GM12878 (cell line): ENCODE measurements at regions not wholly inside any gene's neighbourhood (a gene's known extent, or its start where the extent isn't known, plus 50 kb on each side); places are given as distances from the start of the nearest gene placed in this dataset.

Source experiments
- ATAC-seq: fragments of 200-7000 bp; cut with Tn5 transposase; 3 replicates; pipeline ENCODE4 v1.9.1; 2020; ENCODE audit warnings: mild to moderate bottlenecking, moderate library complexity
- BruUV-seq: library from RNA; stranded (reverse); fragments of 400-500 nt; replicated peaks from 2 replicates; lab custom pipeline; 2021; lab: Mats Ljungman, UMichigan
- CTCF ChIA-PET: fragments of 300-600 bp; sonication (Branson Sonifier 250); formaldehyde crosslinking; extraction: SDS; loops from one replicate; lab custom pipeline; 2021; ENCODE audit warnings: inconsistent platforms; lab: Yijun Ruan, JAX
- POLR2A ChIA-PET: fragments of 350-600 bp; formaldehyde crosslinking; extraction: SDS; loops from one replicate; lab custom pipeline; 2021; ENCODE audit warnings: inconsistent platforms; lab: Charles Lee
- RAD21 ChIA-PET: fragments of 300-600 bp; sonication (Branson Sonifier 250); formaldehyde crosslinking; loops from one replicate; lab custom pipeline; 2023; ENCODE audit warnings: antibody characterized with exemption; ENCODE audit not compliant: unreplicated experiment; lab: Charles Lee
- SMC1A ChIA-PET: fragments of 300-600 bp; sonication (Branson Sonifier 250); formaldehyde crosslinking; loops from one replicate; lab custom pipeline; 2023; ENCODE audit not compliant: unreplicated experiment, uncharacterized antibody; lab: Charles Lee
- DNase-seq: peaks from one replicate; pipeline ENCODE4 v3.0.0-alpha.2; 2011; ENCODE audit warnings: low read depth, low spot score
- FAIRE-seq: peaks from 3 replicates; lab custom pipeline; 2011; peaks lifted over from hg19 to GRCh38; lab: Jason Lieb, UNC
- H2AFZ ChIP-seq: 2 replicates; pipeline ENCODE4 v1.6.0; 2011; ENCODE audit warnings: low read depth, low read length, control low read depth; ENCODE audit not compliant: control insufficient read depth
- H3K27ac ChIP-seq: 2 replicates; pipeline ENCODE4 v1.5.1; 2011; ENCODE audit warnings: control low read depth; ENCODE audit not compliant: control insufficient read depth, insufficient read depth
- H3K27me3 ChIP-seq, 2 experiments: replicated peaks in 1 of 2; 2 replicates each; pipeline versions ENCODE4 v1.6.0 to v1.6.1; 2011; ENCODE audit warnings: low read length in 1 of 2; ENCODE audit not compliant: control insufficient read depth in 2 of 2, insufficient read depth in 2 of 2
- H3K36me3 ChIP-seq, 2 experiments: 2 replicates each; pipeline ENCODE4 v1.5.1; 2011; ENCODE audit warnings: low read length in 1 of 2; ENCODE audit not compliant: control insufficient read depth in 2 of 2, insufficient read depth in 2 of 2
- H3K4me1 ChIP-seq: 2 replicates; pipeline ENCODE4 v1.6.1; 2011; ENCODE audit warnings: mild to moderate bottlenecking, low read length, moderate library complexity, mixed read lengths; ENCODE audit not compliant: control insufficient read depth, insufficient read depth
- H3K4me2 ChIP-seq: 2 replicates; pipeline ENCODE4 v1.6.0; 2011; ENCODE audit warnings: control low read depth; ENCODE audit not compliant: control insufficient read depth, insufficient read depth
- H3K4me3 ChIP-seq: fragments of 200-600 bp; sonication (generic); 2 replicates; pipeline ENCODE4 v1.5.1; 2016
- H3K79me2 ChIP-seq: 2 replicates; pipeline ENCODE4 v1.6.0; 2011; ENCODE audit warnings: low read length; ENCODE audit not compliant: control insufficient read depth, insufficient read depth
- H3K9ac ChIP-seq: 2 replicates; pipeline ENCODE4 v1.8.0; 2011; ENCODE audit warnings: low read length, control low read depth, mixed read lengths; ENCODE audit not compliant: control insufficient read depth, insufficient read depth
- H3K9me3 ChIP-seq: replicated peaks from 3 replicates; pipeline ENCODE4 v1.5.1; 2011; ENCODE audit warnings: mild to moderate bottlenecking, low read length; ENCODE audit not compliant: control insufficient read depth, insufficient read depth
- H4K20me1 ChIP-seq: 2 replicates; pipeline ENCODE4 v1.6.0; 2011; ENCODE audit not compliant: control insufficient read depth, insufficient read depth
- EED ChIP-seq: sonication (generic); IDR thresholded peaks from 2 replicates; pipeline ENCODE4 v1.6.1; 2016; ENCODE audit warnings: antibody characterized with exemption, low read depth
- GABPA ChIP-seq: IDR thresholded peaks from 2 replicates; pipeline ENCODE4 v1.6.1; 2014; ENCODE audit warnings: antibody characterized with exemption, low read depth, mild to moderate bottlenecking, inconsistent platforms
- IRF3 ChIP-seq: fragments of 450-650 bp; IDR thresholded peaks from 2 replicates; pipeline ENCODE4 v1.6.1; 2014; ENCODE audit warnings: mild to moderate bottlenecking
- NFXL1 ChIP-seq: fragments of 450-650 bp; IDR thresholded peaks from 2 replicates; pipeline ENCODE4 v1.6.1; 2017; ENCODE audit warnings: antibody characterized with exemption, mild to moderate bottlenecking, borderline replicate concordance
- PKNOX1 ChIP-seq: fragments of 450-650 bp; IDR thresholded peaks from 2 replicates; pipeline ENCODE4 v1.6.1; 2016; ENCODE audit warnings: mild to moderate bottlenecking
- SPI1 ChIP-seq: IDR thresholded peaks from 2 replicates; pipeline ENCODE4 v1.6.1; 2011; ENCODE audit warnings: low read depth, mild to moderate bottlenecking, low read length, moderate library complexity, borderline replicate concordance; ENCODE audit not compliant: insufficient read depth
- TCF7 ChIP-seq: IDR thresholded peaks from 2 replicates; pipeline ENCODE4 v1.6.1; 2014; ENCODE audit warnings: antibody characterized with exemption, borderline replicate concordance
- YBX1 ChIP-seq: fragments of 450-650 bp; IDR thresholded peaks from 2 replicates; pipeline ENCODE4 v1.6.1; 2016; ENCODE audit warnings: antibody characterized with exemption
- ZBTB4 ChIP-seq: fragments of 450-650 bp; formaldehyde crosslinking; IDR thresholded peaks from 2 replicates; pipeline ENCODE4 v1.4.0; 2022; ENCODE audit warnings: mild to moderate bottlenecking, moderate library complexity
- ZNF24 ChIP-seq: fragments of 450-650 bp; IDR thresholded peaks from 2 replicates; pipeline ENCODE4 v1.6.1; 2017; ENCODE audit warnings: antibody characterized with exemption, mild to moderate bottlenecking
- WGBS: methylation state at CpG from one replicate; pipeline ENCODE4 v1.1.6; 2016; ENCODE audit warnings: low lambda C conversion rate; ENCODE audit not compliant: insufficient replicate concordance, insufficient coverage; ENCODE audit errors: missing lambda C conversion rate; 5-methylcytosine and 5-hydroxymethylcytosine counted together
- in situ Hi-C: fragments of 300-500 bp; cut with MboI; formaldehyde crosslinking; loops from 9 replicates; pipeline ENCODE4 v1.14.3; 2018; ENCODE audit warnings: mixed read lengths
- intact Hi-C: fragments of 100-400 bp; cut with micrococcal nuclease; formaldehyde crosslinking; loops from one replicate; pipeline ENCODE4 v1.14.2; 2022; ENCODE audit not compliant: unreplicated experiment
- TF ChIP-seq, protein P1 (sequence below): IDR thresholded peaks from 2 replicates; pipeline ENCODE4 v1.6.1; 2011; ENCODE audit warnings: low read depth, low read length, improper control_type of control experiment, borderline replicate concordance
- TF ChIP-seq, protein P2 (sequence below): fragments of 450-650 bp; IDR thresholded peaks from 2 replicates; pipeline ENCODE4 v1.6.1; 2017; ENCODE audit warnings: mild to moderate bottlenecking, low read depth, inconsistent platforms; ENCODE audit not compliant: poor library complexity, severe bottlenecking

GRCh38 chr2:64238799-64239198, 94.6 kb upstream of the PELI1 start:
- H3K27ac ChIP-seq: no peak overlapping the region
- no TSS peak for BruUV-seq
- intact Hi-C loops (no loop called here), in situ Hi-C loops (no loop called here)
- no peak overlapping the region for H3K9ac ChIP-seq
- ATAC-seq (no peak), DNase-seq (no peak), FAIRE-seq (no peak)
- no peak overlapping the region for H2AFZ ChIP-seq
- H3K4me3 ChIP-seq: no peak overlapping the region
- no peaks in the 10 kb centered on the region for H4K20me1 ChIP-seq
- peaks cover 0 to 3% of the 10 kb centered on the region in 2 experiments; a peak in 1 of 4 replicates for H3K36me3 ChIP-seq
- RAD21 ChIA-PET: no interaction called here
- H3K79me2 ChIP-seq: no peaks in the 10 kb centered on the region
- POLR2A ChIA-PET: interaction anchor here (1.2 kb wide), 1 partner anchor 59 kb away, joined by 3 read pairs; no protein-coding TSS in a partner anchor
- H3K27me3 ChIP-seq: no peaks in the 10 kb centered on the region
- H3K4me1 ChIP-seq: peaks cover 3% of the 10 kb centered on the region; the same call in 1 of the 2 replicates
- SMC1A ChIA-PET: interaction anchor here (0.9 to 2.1 kb wide), 5 partner anchors 10 to 73 kb away, joined by 3 to 8 read pairs (median 4); no protein-coding TSS in a partner anchor
- no peak overlapping the region for H3K4me2 ChIP-seq
- WGBS: 96% methylated on average over 4 of the region's 4 CpGs
- CTCF ChIA-PET: interaction anchor here (0.8 to 1.8 kb wide), 4 partner anchors 11 to 92 kb away, joined by 3 to 4 read pairs (median 3); no protein-coding TSS in a partner anchor
- H3K9me3 ChIP-seq: peaks cover 1% of the 10 kb centered on the region; the same call in 2 of the 3 replicates
- TF ChIP-seq, protein P1, sequence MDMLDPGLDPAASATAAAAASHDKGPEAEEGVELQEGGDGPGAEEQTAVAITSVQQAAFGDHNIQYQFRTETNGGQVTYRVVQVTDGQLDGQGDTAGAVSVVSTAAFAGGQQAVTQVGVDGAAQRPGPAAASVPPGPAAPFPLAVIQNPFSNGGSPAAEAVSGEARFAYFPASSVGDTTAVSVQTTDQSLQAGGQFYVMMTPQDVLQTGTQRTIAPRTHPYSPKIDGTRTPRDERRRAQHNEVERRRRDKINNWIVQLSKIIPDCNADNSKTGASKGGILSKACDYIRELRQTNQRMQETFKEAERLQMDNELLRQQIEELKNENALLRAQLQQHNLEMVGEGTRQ: no peak
- TF ChIP-seq, protein P2, sequence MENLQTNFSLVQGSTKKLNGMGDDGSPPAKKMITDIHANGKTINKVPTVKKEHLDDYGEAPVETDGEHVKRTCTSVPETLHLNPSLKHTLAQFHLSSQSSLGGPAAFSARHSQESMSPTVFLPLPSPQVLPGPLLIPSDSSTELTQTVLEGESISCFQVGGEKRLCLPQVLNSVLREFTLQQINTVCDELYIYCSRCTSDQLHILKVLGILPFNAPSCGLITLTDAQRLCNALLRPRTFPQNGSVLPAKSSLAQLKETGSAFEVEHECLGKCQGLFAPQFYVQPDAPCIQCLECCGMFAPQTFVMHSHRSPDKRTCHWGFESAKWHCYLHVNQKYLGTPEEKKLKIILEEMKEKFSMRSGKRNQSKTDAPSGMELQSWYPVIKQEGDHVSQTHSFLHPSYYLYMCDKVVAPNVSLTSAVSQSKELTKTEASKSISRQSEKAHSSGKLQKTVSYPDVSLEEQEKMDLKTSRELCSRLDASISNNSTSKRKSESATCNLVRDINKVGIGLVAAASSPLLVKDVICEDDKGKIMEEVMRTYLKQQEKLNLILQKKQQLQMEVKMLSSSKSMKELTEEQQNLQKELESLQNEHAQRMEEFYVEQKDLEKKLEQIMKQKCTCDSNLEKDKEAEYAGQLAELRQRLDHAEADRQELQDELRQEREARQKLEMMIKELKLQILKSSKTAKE: no peak
- TF ChIP-seq ZNF24 (no peak), GABPA (no peak), NFXL1 (no peak), EED (no peak), SPI1 (no peak), IRF3 (no peak), ZBTB4 (no peak), PKNOX1 (no peak), YBX1 (no peak), TCF7 (no peak)
